Islet of Langerhans (tissue), 1 donor: ENCODE measurements at regions not wholly inside any gene's neighbourhood (a gene's known extent, or its start where the extent isn't known, plus 50 kb on each side); places are given as distances from the start of the nearest gene placed in this dataset.
A peak's percentile ranks its signal among the peaks of the same experiment; 100 is the strongest.

Source experiments
- FAIRE-seq: peaks from one replicate; lab custom pipeline; 2011; peaks lifted over from hg19 to GRCh38; lab: Jason Lieb, UNC

DNA sequence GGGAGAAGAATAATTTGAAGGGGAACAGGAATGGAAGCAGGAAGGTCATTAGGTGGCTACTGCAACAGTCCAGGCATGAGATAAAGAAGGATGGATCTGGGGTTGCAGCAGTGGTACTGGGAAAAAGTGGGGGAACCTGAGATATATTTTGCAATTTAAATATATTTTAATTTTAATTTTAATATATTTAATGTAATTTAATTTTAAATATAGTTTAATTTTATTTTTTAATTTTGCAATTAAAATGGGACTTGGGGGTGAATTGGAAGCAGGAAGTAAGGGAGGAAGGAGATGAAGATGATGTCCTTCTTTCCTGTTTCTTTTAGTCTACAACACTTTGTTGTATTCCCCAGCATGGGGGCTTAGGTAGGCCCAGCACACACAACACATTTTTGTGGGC lies 369.8 kb downstream of the GADD45G start:
- no peak for FAIRE-seq

DNA sequence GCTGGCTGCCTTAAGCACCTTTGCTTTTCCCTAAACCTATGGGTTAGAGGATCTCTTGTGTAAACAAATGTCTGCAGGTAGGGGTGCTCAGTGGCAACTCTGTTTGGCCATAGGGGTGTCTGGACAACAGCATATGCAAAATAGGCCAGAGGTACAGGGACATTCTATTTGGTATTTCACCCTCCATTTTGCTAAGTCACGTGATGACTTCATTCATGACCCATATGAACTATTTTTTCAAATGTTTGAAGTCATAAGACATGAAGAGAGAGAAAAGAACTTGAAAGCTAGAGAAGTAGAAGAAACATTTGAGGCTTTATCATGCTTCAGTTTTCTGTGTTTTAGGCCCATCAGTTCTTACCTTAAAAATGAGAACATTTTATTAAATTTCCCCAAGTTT lies 370.2 kb downstream of the GADD45G start:
- FAIRE-seq: no peak

DNA sequence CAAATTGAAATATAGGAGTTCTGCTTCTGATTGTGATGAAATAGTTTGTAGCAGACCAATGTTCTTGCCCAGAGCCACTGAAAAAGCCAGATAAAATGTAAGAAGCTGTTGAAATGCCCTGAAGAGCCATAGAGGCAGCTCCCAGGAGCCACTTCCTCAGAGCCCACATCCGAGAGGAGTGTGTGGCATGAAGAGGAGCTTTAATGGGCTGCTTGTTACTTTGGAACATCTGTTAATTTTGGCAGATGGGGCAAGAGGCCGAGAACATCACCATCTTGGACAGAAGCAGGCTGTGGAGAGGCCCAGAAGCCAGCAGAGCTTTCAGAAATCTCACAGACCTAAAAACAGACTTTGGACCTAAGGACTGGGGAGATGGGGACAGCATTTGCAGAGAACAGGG lies 370.8 kb downstream of the GADD45G start:
- FAIRE-seq: no peak

DNA sequence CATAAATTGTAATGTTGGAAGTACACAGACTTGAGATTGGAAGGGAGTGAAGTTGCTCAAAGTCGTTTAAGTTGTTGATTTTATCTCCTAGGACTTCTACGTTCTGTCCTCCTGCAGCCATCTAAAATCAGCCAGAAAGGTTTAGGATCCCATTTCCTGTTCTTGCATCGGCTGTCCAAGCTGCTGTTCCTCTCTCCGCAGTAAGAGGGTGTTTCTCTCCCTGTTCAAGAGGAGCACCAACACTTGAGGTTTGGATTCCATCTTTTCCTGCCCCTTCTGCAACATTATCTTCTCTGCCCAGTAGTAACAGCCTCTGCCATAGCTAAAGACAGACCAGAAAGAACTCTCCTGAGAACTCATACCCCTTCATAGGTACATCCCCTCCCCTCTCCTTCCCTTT lies 373.4 kb downstream of the GADD45G start:
- FAIRE-seq: peak; percentile 87

DNA sequence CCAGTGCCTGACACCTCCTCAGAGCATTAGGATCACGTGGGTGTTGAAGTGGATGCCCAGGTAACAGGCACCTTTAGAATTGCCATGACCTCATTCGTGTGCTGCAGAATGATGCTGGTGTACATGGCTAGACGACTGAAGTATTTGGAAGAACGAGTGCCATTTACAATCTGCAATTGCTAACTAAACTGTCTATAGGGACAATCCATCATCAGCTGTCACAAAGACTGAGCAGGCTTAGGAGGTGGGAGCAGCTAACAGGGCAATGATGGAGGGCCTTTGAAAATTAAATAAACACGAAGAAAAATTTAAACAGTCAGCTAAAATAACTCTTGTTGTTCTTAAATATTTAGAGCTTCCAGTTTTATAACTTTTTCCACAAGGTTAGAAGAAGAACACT lies 375.8 kb downstream of the GADD45G start:
- FAIRE-seq: no peak

DNA sequence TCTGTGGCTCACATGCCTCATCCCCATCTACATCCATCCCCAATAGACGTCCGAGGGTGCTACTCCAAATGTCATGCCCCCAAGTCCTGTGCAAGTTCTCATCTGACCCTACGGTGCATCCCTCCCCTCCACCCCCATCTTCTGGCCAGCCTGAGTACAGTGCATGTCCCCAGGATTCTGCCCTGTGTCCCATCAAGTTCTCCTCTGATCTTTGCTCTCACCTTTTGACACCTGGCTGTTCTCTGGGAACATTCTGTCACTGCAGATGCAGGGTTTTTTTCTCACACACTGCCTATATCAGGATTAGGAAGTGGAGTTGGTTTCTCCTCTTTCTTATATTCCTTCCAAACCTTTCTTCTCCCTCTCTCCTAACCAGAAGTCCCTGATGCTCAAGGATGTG lies 377.2 kb downstream of the GADD45G start:
- no peak for FAIRE-seq

DNA sequence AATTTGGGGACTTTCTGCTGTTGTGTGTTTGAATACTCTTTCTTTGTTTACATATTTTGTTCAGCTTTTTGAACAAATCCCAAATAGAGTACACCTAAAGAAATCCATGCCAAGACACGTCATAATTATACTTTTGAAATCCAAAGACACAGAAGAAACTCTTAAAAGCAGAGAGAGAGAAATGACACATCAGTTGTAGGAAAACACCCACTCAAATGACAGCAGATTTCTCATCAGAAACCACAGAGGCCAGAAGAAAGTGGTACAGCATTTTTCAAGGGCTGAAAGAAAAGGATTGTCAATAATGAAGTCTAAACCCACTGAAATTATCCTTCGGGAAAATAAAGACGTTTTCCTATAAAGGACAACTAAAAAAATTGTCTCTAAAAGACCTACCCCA lies 378.6 kb downstream of the GADD45G start:
- FAIRE-seq: no peak

DNA sequence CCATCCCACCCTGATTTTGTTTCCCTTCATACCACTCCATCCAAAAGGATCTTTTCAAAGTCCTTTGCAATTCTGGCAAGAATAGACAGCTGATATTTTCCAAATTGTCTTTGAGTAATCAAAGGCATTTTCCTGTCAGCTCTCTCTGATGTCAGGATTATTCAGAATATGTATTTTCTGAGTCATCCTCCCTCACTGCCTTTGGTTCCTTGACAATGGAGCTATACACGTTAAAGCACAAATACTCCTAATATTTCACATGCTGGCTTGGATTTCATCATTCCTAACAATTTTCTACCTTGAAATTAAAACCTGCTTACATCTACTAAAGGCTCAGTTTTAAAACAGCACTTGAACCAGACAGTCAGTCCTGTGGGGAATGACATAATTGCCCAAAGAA lies 379.4 kb downstream of the GADD45G start:
- FAIRE-seq: peak; percentile 95

DNA sequence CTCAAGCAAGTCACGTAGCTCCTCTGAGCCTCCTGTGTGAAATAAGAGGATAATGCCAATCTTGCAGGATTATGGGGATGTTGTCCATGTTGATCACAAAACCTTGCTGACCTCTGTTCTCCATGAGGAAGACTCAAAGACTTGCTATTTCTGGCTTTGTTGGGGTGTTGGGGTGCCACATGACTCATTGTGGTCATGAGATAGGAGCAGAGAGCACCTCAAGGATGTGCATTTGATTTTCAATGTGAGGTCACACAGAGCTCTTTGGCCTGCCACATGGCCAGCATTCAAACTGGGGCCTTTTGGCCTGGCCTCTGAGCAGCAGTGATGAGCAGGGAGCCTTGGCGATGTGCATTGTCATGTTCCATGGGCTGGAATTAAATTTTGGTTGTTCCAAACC lies 380.3 kb downstream of the GADD45G start:
- FAIRE-seq: no peak

DNA sequence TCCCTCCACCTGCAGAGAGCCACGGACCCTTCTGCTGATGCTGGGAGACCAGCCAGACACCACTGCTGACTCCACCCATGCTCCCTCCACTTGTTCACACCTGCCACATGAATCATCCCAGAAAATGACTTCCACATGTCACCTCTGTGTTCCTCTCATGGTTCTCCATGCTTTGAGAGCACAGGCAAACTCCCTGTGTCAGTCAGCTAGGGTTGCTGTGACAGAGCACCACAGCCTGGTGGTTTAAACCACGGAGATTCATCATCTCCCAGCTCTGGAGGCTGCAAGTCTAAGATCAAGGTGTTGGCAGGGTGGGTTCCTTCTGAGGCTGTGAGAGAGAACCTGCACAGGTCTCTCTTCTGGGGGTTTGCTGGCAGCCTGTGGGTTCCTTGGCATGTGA lies 381.4 kb downstream of the GADD45G start:
- no peak for FAIRE-seq

DNA sequence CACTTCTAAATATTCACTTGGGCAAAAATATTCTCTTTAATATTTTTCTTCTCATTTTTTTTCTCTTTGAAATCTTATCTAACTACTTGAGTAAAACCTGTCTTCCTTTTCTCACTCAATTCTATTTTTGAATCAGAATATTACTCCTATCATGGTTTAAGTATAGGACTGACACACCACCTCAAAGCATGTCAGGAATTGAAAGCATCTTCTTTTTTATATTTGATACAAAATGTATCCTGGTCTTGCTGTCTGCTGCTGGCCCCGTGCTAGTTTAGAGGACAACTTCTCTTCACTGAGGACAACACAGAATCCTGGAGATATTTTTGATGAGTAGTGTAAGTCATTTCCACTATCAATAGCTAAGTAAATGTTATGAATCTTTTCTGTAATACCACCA lies 383.6 kb downstream of the GADD45G start:
- no peak for FAIRE-seq

DNA sequence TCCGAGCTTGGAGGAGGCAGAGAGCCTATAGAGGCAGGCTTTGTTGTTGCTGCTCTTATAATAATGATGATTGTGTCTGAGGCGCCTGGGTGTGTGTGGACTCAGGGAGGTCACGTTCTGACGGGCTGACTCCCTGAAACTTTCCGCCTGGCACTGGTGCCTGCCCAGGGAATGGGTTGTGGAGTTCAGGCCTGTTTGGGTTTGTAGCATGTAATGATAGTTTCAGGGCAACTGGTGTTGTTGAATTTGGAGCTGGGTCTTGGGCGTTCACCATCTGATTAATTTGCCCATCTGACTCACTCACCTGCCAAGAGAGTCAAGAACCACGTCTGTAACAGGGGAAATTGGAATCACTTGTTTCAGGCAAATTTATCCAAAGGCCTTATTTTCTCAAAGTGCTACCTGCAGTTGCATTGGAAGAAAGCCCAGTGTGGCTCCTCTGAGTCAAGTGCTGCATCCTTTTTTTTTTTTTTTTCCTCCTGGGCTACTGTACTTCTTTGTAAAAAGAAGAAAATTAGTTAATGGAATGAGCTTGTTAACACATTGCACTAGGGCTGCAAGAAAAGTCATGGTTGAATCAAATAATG lies 386.5 kb downstream of the GADD45G start:
- peak; percentile 76 for FAIRE-seq

DNA sequence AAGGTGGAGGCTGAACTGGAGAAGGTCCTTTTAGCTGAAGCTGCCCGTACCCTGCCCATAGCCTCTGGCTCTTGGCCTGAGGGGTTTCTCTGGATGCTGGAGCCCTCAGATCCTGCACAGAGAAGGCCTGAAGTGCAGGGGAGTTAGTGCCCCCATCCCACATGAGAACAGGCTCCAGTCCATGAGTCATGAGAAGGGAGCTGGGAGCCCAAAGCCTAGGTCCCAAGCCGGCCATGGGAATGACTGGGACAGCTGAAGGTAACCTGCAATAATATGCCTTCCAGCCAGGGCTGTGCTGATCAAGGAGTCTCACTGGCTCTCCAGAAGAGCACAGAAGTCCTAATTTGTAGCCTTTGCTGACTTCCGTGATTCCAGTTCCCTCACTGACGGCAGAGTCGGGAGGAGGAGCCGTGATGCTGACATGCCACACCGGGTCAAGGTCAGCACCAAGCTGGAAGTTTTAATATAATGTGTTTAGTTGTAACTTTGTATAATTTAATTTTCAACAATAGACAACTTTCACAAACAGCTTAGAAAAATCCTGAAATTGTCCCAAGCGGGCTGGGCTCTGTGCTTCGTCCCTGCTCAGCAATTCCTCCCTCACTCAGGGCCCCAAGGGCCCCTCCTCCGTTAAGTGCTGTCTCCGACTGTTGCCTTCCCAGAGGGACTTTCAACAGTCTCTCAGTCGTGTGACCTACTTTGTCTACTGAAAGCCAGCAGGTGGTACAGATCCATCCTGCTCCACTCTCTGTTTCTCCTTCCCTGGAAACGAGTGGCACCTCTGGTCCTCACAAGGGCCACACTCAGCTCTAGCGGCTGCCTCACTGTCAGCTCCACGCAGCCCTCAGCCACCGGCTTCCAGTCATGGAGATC lies 387.8 kb downstream of the GADD45G start:
- peak; percentile 24 for FAIRE-seq

DNA sequence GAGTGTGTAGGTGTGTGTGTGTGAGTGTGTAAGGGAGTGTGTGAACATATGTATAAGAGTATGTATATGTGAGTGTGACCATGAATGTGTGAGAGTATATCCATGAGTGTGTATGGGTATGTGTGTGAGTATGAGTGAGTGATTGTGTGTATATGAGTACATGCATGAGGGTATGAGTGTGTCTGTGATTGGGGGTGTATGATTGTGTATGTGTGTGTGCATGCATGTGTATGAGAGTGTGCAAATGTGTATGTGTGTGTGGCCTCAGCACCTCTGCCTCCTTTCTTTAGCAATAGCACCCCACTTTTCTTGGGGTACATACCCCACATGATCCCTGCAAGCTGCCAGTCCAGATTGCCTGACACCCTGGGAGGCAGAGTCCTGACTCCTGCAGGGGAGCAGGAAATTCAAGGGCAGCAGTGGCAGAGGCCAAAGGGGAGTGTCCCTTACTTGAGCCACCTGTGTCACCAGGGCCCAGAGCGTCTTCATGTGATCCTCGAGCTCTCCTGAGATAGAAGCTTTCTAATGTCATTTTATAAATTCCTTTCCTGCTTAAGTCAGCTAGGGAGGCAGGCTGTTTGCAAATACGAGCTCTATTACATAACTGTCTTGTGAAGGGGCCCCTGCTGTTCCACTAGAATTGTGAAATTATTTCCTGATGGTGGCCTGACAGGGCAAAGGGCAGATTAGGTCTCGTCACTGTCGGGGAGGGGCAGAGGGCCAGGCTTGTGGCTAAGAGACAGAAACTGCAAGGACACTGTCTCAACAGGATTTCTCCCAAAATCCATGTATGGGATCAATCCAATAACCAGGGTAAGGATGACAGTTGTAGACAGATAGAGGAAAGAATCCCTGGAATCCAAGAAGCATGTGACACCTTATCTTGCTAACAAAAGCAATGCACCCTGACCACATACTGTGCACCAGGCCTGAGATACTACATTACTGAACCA lies 389.1 kb downstream of the GADD45G start:
- FAIRE-seq: peak; percentile 30

DNA sequence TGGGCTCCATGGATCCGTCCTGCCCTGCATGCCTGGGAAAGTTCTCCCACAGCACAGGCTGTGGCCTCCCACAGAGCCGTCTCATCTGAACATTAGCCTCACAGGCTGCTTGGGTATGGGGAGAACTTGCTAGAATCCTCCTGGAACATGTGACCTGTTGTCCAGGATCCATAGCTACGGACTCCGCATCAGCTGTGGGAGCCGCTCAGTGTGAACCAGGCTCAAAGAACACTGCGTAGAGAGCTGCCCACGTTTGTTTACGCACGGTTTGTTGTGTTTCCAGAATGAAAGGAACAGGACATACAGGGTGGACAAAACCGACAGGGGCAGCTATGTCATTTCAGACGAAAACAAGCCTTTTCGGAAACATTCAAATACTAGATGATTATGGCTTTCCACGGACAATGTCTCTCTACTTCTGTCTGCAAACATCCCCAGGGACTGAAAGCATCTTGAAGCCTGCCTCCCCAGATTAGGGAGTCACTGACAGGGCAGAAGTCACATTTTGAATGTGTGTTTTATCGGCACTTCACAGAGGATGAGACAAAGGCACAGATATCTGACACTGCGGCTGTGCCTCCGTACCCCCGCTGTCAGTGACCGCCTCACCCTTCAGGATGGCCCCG lies 390.3 kb downstream of the GADD45G start:
- no peak for FAIRE-seq

DNA sequence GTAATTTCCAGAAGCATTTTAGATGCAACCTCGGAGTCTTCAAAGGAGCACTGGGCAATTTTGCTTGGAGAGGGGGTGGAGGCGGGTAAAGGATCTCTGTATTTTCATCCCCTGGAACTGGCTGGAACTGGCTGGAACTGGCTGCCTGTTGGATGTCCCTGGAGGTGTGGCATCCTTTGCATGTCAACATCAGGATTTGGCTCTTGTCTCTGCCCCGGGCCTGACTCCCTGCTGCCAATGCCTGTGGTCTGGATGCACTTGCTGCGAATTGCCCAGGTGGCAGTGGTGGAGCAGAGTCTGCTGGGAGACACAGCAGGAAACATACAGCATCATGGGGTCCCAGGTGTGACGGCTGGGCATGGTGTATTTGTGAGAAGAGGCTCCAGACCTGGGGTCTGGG lies 391.3 kb downstream of the GADD45G start:
- no peak for FAIRE-seq

DNA sequence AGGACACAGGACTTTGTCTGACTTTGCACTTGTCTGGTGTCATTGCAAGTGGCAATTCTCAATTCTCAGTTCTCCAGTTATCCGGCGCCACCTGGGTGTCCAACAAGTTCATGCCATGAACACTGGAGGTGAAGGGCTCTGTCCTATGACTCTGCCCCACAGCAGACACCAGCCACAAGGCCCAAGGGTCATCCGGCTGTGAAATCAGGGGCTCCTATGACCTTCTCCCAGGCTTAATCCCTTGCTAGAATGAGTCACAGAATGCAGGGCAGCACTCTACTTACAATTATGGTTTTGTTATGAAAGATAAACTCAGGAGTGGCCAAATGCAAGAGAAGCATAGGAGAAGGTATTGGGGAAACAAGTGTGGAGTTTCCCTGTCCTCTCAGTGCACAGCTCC lies 392.0 kb downstream of the GADD45G start:
- peak; percentile 47 for FAIRE-seq

DNA sequence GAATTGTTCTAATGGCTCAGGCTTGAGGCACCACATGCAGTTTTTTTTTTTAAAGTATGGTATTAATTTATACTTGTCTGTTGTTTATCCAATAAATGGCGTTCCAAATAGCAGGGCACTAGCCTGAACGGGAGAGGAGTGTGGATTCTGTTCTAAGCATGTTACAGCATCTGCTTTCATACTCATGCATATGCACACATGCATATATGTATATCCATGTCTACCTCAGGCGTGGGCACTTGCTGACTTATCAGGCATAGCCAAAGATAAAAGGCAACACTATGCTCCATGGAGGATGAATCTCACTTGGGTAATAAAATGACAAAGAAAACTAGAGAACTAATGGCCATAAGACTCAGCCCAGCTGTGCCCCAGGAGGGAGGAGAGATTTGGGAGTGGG lies 393.8 kb downstream of the GADD45G start:
- no peak for FAIRE-seq

DNA sequence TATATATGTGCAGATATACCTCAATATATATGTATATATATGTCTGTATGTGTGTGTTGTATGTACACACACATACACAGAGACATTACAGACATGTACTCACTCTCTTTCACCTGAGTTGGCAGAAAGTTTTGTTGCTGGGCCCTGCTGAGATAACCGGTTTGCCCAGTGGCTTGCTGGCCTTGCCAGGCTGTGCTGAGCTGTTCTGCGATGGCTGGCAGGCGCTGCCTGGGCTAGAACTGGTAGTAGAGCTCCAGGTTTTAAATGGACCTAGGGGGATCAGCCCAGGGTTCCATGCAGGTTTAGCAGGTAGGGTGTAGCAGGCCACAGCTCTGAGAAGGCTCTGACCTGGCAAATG lies 394.3 kb downstream of the GADD45G start:
- no peak for FAIRE-seq

DNA sequence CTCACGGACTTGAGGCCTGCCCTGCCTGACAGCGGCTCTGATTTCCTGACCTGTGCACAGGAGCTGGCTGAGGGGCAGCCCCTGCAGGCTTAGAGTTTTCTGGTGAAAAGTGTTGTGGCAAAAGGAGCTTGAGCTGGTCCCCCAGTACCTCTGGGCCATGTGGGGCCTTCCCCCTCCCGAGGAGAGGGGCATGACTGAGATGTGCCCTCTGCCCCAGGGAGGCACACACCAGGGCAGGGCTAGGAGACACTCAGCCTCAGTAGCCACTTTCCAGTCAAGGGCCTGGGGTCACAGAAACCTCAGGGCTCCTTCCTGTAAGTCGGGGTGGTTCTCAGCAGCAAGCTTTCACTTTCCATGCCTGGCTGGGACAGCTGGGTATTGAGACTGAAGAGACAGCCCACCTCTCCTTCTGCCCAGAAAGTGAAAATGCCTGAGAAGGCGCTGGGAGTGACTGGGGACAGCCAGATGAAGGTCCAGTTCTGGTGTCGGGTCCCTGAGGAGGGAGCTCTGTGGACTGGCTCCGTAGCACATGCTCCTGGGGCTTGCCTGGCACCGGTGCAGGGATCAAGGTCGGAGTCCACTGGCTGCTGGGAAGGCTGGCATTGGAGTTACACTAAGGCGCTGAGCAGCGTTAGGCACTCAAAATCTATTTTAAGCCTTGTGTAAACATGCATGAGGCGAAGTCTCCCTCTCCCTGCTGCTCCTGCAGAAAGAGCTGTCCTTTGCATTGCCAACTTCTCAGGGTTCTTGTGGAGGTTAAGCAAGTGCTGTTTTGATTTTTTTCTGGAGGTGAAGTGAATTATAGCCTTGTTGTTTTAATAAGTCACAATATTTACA lies 394.9 kb downstream of the GADD45G start:
- FAIRE-seq: peak; percentile 97

DNA sequence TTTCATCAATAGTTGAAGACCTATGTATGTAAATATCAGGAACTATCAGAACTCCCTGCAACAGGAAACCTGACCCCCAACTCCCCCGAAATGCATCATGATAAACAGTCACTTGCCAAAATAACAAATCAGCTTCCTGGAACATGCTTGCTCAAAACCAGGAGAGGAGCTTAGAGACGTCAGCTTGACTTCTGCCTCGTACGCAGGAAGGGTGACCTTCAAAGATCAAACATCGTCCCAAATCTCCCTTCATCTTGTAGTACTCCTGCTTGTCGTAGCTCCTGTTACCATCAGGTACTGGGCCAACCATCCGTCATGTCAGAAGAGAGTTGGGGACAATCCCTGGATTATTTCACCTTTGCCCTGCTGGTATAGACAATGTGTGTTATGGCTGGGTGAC lies 396.1 kb downstream of the GADD45G start:
- FAIRE-seq: no peak

DNA sequence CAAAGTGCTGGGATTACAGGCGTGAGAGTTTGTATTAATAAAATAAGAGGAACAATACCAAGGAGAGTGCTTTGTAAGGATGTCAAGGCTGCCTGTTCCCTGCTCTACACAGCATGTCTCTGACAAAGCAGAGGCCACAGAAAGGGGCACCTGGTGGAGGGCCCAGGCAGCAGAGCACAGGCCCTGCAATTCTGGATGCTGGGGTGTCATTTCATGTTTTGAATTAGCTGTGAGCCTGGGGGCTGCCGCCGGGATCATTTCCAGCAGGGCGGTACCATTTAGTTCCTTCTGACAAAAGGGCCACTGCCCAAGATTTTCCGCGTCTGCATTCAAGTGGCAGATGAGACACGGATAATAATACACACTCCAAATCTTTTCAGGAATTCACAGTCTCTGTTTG lies 396.9 kb downstream of the GADD45G start:
- no peak for FAIRE-seq
